Renal pelvis (tissue), 1 donor: ENCODE measurements at regions not wholly inside any gene's neighbourhood (a gene's known extent, or its start where the extent isn't known, plus 50 kb on each side); places are given as distances from the start of the nearest gene placed in this dataset.

Source experiments
- DNase-seq: peaks from one replicate; pipeline ENCODE4 v3.0.0-alpha.2; 2013

DNA sequence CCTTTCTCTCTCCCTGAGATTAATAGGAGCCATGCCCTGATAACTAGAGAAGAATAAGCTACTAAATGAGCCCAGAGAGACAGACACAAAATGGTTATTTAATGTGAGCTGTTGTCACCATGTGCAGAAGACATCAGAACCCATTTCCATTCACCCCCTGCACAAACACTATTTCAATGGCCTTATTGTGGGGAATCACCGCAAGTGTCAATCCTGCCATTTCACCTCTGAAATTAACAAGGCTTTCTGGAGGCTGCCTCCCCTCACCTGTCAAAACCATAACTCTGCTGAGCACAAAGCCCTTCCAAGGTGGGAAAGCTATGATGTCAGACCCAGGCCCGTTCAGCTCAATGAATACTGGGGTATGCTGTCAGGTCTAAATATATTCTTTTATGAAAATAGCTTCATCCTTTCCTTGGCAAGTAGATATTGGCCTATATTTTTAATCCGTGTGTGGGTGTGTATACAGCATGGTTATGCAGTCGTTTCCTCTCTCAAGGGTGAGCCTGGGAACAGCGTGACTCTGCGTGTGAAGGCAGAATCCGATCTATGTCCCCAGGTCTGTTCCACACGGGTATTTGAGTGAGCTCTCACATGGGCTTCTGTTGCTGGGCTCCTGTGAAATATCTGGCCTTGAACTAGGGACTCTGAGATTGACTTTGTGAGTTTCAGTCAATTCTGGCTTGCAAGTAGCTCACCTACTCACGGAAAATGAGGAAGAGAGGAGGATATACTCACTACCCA lies 266.3 kb downstream of the FBXW7 start:
- no peak for DNase-seq

DNA sequence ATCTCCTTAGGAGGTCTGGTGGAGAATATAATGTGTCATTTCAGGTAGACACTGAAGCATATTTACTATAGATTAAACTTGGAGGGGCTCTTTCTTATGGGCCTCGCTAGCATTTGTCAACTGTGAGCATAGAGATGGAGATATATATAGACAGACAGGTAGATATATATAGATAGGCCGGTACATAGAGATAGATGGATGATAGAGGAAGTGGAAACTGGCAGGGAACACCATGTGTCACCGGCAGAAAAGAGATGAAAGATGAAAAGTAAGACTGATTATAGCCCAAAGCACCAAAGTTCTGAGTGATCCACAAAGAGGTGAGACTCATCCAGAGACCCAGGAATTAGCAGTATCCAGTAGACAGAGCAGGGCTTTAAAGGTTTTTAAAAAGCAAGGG lies 268.1 kb downstream of the FBXW7 start:
- DNase-seq: no peak

DNA sequence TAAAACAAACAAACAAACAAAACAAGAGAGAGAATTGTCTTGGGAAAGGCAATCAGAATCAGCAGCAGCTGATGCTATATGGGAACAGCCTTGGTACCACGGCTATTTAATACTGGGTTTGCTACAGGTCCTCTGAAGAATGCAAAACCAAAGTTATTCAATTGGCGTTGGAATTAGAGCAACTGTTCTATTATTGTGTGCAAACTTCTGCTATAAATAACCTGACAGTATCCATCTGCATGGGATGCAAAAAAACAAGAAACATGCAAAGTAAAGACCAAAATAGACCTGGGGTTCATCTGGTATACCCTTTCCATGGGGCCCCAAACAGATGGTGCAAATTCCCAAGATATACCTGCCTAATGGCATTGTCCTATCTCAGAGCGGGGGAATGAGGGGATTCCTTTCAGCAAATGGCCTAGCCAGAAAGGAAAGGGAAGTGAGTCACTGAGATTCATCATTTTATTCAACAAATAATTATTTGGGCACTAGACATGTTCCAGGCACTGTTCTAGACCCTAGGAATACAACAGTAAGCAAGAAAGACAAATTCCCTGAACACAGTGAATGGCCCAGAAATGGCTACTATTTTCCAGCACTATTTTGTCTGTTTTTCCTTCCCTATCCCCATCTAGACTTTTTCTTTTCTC lies 268.9 kb downstream of the FBXW7 start:
- no peak for DNase-seq

DNA sequence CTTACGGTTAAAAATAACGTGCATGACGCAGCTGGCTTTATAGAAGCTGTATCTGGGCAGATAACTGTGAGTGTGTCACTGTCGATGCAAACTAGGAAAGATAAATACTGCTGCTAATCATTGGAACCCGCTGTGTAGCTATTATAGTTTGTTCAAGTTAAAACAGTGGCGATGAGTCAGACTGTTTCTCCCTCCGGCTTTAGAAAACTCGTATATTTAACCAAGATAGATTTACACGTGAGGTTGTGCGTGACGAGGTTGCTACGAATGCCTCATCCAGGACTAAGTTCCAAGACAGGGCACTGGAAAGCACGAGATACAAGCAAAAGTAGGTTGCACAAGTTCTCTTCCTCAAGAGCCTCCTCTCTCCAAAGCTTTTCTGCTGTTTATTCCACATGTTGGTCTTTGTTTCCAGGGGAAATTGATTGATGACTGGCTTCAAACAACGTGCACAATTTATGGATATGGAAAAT lies 270.7 kb downstream of the FBXW7 start:
- no peak for DNase-seq

DNA sequence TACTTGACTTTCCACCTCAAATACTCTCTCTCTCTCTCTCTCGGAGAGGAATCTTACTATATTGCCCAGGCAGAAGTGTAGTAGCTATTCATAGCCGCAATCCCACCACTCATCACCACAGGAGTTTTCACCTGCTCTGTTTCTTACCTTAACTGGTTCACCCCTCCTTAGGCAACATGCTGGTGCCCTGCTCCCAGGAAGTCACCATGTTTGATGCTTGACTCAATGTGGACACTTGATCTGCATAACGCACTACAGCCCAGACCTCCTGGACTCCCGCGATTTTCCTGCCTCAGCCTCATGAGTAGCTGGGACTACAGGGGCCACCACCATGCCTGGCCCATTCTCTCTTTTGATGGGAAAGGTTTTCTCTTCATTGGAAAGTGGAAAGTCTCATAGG lies 271.8 kb downstream of the FBXW7 start:
- no peak for DNase-seq

DNA sequence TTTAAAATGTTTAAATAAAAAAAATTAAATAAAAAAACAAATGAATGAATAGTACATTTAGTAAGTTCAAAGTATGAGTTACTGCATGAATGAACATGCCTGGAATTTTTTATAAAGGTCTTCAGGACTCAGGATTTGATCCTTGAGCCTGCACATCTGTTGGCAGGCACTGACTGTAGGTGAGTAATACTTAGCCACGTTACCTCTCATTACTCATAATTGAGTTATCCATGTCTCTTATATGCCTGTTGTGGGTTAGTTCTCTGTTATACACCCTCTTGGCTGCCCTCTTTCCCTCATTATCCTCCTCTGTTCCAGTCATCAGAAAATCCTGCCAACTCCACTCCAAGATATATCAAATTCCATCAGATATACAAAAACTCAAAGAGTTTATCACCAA lies 276.0 kb downstream of the FBXW7 start:
- DNase-seq: no peak

DNA sequence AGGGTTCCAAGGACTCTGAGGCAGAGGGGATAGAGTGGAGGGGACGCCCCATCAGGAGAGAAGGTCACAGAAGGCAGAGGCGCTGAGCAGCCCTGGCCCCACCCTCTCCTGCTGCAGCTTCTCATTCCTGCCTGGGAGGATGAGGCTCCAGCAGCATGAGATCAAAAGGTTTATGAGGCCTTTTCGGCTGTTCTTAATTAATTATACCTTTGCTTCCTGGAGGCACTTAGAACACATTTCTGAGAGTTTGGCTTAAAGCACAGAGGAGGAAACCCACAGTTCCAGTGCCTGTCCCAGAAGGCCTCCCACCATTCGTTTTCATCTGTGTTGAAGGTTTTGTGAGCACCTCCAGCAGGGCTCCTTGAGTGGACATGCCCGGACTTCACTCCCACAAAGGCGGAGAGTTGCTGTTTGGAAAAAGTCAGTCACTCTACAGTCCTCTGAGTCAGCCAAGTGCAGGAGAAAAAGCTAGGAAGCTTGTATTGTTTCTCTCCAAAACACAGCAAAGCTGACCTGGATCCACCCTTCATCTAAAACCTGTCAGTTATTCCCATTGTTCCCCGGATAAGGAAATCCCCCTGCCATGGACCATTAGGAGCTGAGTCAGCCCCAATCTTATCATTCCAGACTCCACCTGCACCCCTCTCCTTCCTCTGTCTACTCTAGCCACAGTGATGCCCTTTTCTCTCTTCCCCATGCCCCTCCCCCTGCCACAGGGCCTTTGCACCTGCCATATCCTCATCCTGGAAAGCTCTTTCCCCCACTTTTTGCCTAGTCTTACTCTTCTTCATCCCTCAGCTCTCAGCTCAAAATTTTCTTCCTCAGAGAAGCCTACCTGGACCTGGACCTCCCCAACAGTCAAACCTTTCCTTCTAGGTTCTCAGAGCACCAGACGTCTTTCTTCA lies 276.8 kb downstream of the FBXW7 start:
- DNase-seq: no peak

DNA sequence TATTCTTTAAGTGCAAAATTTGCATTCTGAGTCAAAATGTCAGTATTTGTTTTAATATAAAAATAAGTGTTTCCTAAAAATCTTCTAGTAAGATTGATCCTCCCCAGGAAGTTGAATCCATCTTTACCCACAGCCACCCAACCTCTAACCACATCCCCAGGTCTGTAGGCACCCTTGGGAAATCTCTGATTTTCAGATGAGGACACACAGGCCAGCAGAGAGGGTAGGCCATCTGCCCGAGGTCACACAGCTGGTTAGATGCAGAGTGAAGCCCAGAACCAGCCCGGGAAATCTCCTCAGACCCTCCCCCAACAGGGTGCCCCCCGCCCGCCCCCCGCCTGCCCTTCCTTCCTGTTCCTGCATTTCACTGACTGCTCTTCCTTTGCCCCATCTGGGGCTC lies 277.5 kb downstream of the FBXW7 start:
- DNase-seq: no peak

DNA sequence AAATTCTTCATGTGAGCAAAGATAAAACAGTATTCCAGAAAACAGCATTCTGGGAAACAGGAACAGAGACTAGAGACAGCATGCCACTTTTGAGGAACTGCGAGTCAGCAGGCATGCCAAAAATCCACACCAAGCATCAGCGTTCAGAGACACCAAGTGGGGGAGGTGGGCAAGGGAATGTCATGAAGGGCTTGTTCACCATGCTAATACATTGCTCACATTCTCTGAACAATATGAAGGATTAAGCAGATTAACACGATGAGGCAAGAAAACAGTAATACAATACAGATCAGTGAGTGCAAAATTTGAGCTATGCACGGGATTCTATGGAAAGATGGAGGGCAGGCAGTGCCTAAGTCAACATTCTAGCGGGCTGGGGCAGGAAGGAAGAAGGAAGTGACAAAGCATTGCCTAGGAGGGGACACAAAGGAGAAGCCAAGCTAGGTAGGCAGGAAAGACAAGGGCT lies 278.3 kb downstream of the FBXW7 start:
- DNase-seq: no peak

DNA sequence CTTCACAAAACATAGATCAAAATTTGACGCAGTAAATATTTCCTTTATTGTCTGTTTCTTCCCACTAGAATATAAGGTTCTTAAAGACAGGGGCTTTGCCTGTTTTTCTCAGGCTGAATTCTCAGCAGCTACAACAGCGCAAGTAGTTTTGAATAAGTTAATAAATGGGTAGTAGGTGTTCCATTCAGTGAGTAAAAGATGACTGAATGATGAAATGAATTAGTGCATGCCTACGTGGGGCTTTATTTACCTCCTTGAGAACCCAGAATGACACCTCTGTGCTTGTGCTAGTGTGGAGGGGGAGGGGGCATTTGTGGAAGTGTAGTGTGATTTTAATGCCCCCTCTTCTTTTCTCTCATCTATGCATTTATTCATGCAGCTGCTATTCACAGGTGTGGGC lies 278.9 kb downstream of the FBXW7 start:
- no peak for DNase-seq

DNA sequence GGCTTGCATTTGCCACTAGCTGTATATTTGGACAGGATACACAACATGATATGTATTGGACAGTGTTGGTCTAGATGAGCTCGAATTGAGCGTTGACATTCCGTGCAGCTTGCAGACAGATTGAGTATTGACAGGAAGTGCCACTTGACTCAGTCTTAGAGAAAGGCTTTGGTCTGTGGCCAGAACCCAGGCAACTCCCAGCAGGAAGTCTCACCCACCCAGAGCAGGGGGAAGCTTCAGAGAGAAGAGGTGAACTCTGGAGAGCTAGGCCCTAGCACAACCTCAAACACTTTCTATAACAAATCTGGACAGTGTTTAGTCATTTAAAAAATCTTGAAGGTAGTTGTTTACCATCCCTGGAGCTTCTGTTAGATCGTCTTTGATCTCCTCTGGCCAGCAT lies 280.5 kb downstream of the FBXW7 start:
- no peak for DNase-seq

DNA sequence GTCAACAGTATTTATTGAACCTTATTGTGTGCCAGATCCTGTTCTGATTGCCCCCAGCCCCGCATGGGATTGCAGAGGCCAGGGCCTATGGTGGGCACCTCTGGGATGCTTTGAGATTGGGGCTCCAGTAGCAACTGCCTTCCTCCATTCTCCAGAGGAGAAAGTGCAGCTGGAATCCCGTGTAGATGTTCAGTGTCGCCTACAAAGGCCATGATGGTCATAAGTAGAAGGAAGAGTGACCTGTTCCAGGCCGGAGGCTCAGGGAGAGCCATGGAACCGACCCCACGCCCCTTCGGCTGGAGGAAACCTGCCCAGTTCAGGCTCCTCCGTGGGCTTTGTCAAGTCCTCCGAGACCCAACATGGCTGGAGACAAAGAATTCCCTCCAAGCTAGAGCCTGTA lies 287.5 kb downstream of the FBXW7 start:
- DNase-seq: no peak

DNA sequence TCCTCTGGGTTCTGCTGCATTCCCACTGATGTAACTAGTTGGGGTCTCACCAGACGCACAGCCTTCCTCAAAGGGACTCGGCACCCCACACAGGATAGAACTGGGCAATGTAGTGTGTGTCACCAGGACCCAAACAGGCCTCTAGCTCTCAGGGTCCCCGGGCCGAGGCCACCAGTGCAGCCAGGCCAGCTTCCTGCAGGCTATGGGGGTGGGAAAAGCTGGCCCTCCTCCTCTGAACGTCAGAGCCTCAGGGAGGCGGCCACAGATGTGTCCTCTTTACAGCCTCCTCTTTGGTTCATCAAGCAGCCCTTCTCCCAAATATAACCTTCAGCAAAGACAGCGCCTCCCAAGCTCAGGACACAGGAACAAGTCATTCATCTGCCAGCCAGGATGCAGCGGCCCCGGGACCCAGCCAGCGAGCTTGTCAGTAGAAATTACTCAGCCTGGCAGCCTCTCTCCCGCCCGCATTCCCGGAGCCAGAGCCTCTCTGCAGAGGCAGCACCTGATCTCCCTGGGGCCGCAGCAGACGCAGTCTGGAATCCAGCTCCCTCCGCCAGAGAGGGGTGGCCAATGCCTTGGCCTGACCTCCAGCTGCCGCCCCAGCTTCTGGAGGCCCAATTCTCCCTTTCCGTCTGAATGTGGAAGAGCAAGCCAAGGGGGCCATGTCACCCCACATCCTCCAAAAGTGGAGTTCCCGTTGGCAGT lies 288.5 kb downstream of the FBXW7 start:
- no peak for DNase-seq

DNA sequence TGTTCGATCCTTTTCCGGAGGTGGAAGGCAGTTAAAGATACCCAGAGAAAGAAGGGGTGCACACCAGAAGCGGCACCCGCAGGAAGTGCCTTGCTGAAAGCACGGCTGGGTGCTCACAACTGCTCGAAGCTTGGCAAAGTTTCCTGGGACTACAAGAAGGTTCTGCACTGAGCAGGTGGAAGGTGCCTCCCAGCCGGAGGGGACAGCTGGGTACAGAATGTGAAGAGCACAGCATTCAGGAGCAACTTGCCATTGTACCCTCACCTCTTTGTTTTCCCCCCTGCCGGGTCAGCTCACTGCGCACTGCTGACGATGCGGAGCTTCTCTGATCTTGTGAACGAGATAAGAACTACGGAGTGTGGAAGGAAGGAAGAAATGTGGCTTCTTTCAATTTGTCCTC lies 289.2 kb downstream of the FBXW7 start:
- DNase-seq: no peak

DNA sequence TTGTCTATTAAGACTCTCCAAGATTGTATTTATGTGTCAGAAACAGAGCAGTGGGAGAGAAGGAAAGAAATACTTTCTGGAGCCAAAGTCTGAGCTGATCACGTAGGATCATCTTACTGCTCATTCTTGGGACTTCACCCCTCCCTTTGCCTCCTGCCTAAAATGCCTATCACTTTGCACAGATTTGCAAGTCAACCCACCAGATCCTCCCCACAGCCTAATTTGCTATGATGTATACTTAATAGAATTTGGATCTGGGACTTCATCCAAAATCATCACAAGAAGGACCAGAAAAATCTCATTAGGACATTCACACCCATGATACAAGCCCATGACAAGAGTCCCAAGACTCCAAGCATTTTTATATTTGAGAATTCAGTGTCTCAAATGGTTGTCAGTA lies 290.2 kb downstream of the FBXW7 start:
- DNase-seq: no peak

DNA sequence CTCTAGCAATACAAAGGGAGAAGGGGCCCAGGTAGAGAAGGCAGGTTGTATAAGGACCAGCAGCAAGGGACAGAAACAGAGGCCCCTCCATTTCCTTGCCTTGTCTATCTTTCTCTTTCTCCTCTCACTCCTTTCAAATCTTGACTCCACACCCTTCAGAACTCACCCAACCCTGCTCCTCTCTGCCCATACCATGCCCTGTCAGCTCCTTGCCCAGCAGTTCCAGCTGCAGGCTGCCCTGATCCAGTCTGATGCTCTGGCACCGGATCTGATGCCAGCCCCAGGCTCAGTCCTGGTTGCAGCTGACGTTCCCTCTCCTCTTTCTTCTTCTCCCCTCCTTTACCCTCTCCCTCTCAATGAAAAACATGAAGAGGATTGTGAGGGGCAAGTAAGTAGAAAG lies 291.2 kb downstream of the FBXW7 start:
- no peak for DNase-seq

DNA sequence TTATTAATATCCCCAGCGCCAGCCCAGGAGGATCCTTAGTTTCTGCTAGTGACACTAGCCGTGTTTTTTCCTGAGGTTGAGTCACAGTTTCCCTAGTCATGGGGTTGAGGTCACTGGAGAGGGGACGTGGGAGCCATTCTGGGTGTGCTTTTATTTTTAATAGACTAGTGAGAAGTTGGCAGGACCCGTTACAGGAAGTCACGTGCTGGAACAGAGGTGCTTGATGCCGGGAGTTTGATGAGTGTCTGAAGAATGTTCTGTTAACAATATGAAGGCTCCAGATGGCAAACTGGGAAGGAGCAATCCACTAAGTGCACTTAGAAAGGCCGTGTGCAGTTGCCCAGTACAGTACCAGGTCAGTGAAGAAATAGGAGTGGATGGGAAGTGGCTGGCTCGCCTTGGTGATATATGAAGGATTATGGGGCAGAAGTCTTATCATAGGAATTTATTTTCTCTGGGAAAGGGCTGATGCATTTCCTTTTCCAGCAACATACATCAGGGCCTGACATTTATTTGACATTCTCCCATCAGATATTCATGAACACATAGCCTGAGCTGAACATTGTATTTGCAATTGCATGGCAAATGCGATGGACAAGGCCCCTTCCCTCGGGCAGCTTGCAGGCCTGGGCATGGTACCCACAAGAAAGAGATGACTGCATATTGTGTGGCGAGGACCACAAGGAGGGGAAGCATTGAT lies 291.8 kb downstream of the FBXW7 start:
- no peak for DNase-seq

DNA sequence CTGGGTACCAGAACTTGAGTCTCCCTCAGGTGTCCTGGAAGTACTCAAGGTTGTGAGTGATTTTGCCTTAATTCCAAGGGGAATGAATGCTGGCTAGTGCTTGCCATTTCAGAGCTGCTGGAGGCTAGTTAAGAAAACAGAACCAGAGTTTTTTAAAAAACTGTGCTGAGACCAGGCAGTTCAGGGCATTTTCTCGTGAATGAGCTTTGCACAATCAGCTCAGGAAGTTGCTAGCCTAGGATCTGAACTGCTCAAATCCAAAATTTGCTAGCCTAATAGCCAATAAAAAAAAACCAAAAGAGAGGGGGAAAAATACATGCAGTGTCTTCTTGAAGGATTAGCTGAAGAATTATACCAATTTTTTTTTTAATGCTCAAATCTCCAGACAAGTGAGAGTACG lies 292.7 kb downstream of the FBXW7 start:
- DNase-seq: no peak

DNA sequence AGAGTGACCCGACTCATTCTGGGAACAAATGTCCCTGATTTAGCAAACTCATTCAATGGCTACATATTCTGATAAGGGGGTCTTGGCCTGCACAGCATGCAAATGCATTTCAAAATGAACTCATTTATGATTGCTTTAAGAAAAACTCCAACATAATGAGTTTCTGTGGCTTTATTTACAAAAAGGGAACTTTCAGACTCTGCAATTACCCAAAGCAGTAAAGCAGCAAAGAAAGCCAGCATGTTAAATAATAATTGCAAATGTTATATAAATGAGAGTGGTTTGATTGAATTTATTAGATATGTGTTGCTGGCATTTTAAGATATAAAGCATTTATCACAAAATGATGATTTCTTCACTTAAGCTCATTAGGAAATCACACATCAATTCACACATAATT lies 295.7 kb downstream of the FBXW7 start:
- no peak for DNase-seq

DNA sequence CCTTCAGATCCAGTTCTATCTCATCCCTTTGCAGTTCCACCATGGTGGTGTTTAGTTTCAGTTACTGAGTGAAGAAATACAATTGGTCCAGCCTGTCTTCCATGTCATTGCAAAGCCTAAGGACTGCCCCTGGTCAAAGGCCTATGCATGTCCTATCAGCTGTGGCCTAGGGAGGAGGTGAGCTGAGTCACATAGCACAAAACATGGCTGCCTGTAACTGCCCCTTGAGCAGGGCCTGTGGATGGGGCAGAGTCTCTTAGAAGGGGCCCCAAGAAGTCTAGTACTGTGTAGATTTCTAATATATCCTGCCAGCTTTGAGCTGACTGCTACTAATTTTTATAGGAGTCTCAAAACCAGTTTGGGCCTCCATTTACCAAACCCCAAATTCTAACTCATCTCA lies 296.7 kb downstream of the FBXW7 start:
- no peak for DNase-seq

DNA sequence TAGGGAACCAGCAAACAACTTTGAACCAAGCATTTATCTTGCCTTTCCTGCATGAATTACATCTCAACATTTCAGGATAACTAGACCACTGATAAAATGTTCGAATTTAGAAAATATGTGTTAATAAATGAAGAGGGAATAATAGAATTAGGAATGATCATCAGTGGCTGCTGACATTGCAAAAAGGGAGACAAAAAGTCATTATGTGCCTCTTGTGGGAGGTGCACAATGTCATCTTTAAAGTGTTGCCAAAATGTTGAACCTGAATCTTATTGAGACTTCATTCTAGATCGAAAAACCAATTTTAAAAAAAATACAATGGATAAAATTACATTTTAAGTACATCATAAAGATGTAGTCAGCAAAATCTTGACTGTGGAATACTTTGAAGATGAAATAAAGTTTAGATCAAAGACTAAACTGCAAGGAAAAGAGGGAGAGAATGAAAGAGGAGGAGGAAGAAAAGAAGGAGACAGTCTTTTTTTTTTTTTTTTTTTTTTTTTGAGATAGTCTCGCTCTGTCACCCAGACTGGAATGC lies 299.3 kb downstream of the FBXW7 start:
- no peak for DNase-seq
